B cell (primary cell): ENCODE measurements at regions not wholly inside any gene's neighbourhood (a gene's known extent, or its start where the extent isn't known, plus 50 kb on each side); places are given as distances from the start of the nearest gene placed in this dataset.

Experiments used
- ATAC-seq: fragments of 200-7000 bp; cut with Tn5 transposase; one replicate; pipeline ENCODE4 v1.10.0; 2021; ENCODE audit warnings: low read depth, mild to moderate bottlenecking, moderate number of reproducible peaks, moderate library complexity
- CTCF ChIA-PET: fragments of 350-600 bp; sonication (Branson Sonifier 250); formaldehyde crosslinking; loops from one replicate; lab custom pipeline; 2021; ENCODE audit warnings: antibody characterized with exemption, inconsistent platforms; lab: Charles Lee
- POLR2A ChIA-PET: fragments of 350-600 bp; sonication (Branson Sonifier 250); formaldehyde crosslinking; loops from one replicate; lab custom pipeline; 2021; ENCODE audit warnings: antibody characterized with exemption; lab: Charles Lee
- DNase-seq: peaks from one replicate; pipeline ENCODE4 v3.0.0; 2013
- H2AFZ ChIP-seq: 2 replicates; pipeline ENCODE4 v1.6.1; 2012; ENCODE audit warnings: mild to moderate bottlenecking, low read depth, low read length; ENCODE audit not compliant: insufficient read depth, poor library complexity, severe bottlenecking
- H3K27ac ChIP-seq, 2 donors: 1 replicate in 1 of 2; 2 replicates in 1 of 2; pipeline ENCODE4 v1.5.1; 2012 to 2013; ENCODE audit warnings: low read length in 2 of 2, mild to moderate bottlenecking in 2 of 2, moderate library complexity in 1 of 2
- H3K27me3 ChIP-seq, 4 experiments: fragments of 200-600 bp in 1 of 4; sonication (generic) in 1 of 4; replicated peaks in 1 of 4; 1 replicate in 2 of 4; 2 replicates in 2 of 4; pipeline versions ENCODE4 v1.6.1 to v1.7.0; 2013 to 2016; ENCODE audit warnings: low read length in 3 of 4, mild to moderate bottlenecking in 2 of 4, mixed read lengths in 1 of 4, moderate library complexity in 1 of 4; ENCODE audit not compliant: insufficient read depth in 4 of 4, control insufficient read depth in 3 of 4; ENCODE audit errors: control extremely low read depth in 1 of 4
- H3K36me3 ChIP-seq, 2 experiments: replicated peaks in 1 of 2; 1 replicate in 1 of 2; 2 replicates in 1 of 2; pipeline versions ENCODE4 v1.6.1 to v1.7.1; 2013; ENCODE audit warnings: low read length in 1 of 2; ENCODE audit not compliant: insufficient read depth in 2 of 2, control insufficient read depth in 1 of 2; ENCODE audit errors: control extremely low read depth in 1 of 2, extremely low read depth in 1 of 2
- H3K4me1 ChIP-seq, 2 donors: fragments of 200-600 bp in 1 of 2; sonication (generic) in 1 of 2; 1 replicate in 1 of 2; 2 replicates in 1 of 2; pipeline versions ENCODE4 v1.5.1 to v1.6.1; 2013 to 2017; ENCODE audit warnings: low read length in 2 of 2; ENCODE audit not compliant: control insufficient read depth in 2 of 2, insufficient read depth in 2 of 2
- H3K4me2 ChIP-seq: replicated peaks from 2 replicates; pipeline ENCODE3; 2012; ENCODE audit warnings: mild to moderate bottlenecking, low read depth, low read length; ENCODE audit not compliant: poor library complexity, severe bottlenecking
- H3K4me3 ChIP-seq, 5 experiments: fragments of 200-600 bp in 1 of 5; sonication (generic) in 1 of 5; 1 replicate in 3 of 5; 2 replicates in 2 of 5; pipeline versions ENCODE4 v1.5.1 to v1.7.0; 2011 to 2016; ENCODE audit warnings: low read length in 4 of 5, mild to moderate bottlenecking in 4 of 5, low read depth in 2 of 5, control low read depth in 1 of 5, moderate library complexity in 1 of 5; ENCODE audit not compliant: insufficient read depth in 1 of 5; ENCODE audit errors: control extremely low read depth in 1 of 5, extremely low read depth in 1 of 5
- H3K79me2 ChIP-seq: fragments of 200-600 bp; sonication (generic); one replicate; pipeline ENCODE4 v1.6.0; 2016; ENCODE audit warnings: low read length; ENCODE audit not compliant: control insufficient read depth, insufficient read depth
- H3K9ac ChIP-seq: fragments of 200-600 bp; sonication (generic); 2 replicates; pipeline ENCODE4 v1.6.1; 2017; ENCODE audit warnings: mild to moderate bottlenecking, low read length, moderate library complexity
- H3K9me3 ChIP-seq, 3 donors: one replicate each; pipeline versions ENCODE4 v1.6.1 to v1.7.1; 2013; ENCODE audit warnings: low read length in 2 of 3; ENCODE audit not compliant: control insufficient read depth in 2 of 3, insufficient read depth in 1 of 3; ENCODE audit errors: control extremely low read depth in 1 of 3
- H4K20me1 ChIP-seq: 2 replicates; pipeline ENCODE4 v1.6.0; 2012; ENCODE audit warnings: mild to moderate bottlenecking, low read length; ENCODE audit not compliant: insufficient read depth, control insufficient read depth, poor library complexity, severe bottlenecking
- H3K27ac Mint-ChIP-seq: one replicate; pipeline ENCODE4 v1.8.0; 2021; ENCODE audit warnings: mixed read lengths
- H3K27me3 Mint-ChIP-seq: one replicate; pipeline ENCODE4 v1.8.0; 2021; ENCODE audit warnings: mixed read lengths
- H3K4me1 Mint-ChIP-seq: one replicate; pipeline ENCODE4 v1.8.0; 2021; ENCODE audit warnings: mixed read lengths
- H3K4me3 Mint-ChIP-seq: one replicate; pipeline ENCODE4 v1.8.0; 2021; ENCODE audit warnings: mixed read lengths
- H3K9me3 Mint-ChIP-seq: one replicate; pipeline ENCODE4 v1.8.0; 2022; ENCODE audit warnings: mixed read lengths; ENCODE audit not compliant: insufficient read depth
- EZH2 ChIP-seq: IDR thresholded peaks from 2 replicates; pipeline ENCODE4 v1.6.1; 2012; ENCODE audit warnings: borderline replicate concordance, low read depth, mild to moderate bottlenecking, moderate library complexity, low read length; ENCODE audit not compliant: insufficient read depth, poor library complexity, severe bottlenecking
- WGBS: methylation state at CpG from one replicate; pipeline ENCODE4 v1.1.5; 2013; ENCODE audit warnings: missing lambda C conversion rate; ENCODE audit not compliant: insufficient coverage; 5-methylcytosine and 5-hydroxymethylcytosine counted together
- intact Hi-C: fragments of 100-400 bp; cut with micrococcal nuclease; formaldehyde crosslinking; loops from one replicate; pipeline ENCODE4 v1.10.0; 2022
- TF ChIP-seq, protein P1 (sequence below): fragments of 200-600 bp; IDR thresholded peaks from one replicate; pipeline ENCODE4 v1.8.0; 2022; ENCODE audit warnings: antibody characterized with exemption, mild to moderate bottlenecking

DNA sequence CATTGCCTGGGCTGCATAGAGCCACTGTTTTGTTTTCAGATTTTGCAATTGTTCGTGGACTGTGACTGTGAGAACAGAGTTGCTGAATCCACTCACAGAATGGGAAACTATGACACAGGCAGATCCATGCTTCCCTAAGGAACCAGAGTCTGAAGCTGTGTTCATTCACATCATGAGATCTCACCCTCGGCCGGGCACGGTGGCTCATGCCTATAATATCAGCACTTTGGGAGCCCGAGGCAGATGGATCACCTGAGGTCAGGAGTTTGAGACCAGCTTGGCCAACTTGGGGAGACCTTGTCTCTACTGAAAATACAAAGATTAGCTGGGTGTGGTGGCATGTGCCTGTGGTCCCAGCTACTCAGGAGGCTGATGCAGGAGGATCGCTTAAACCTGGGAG is 139.2 kb upstream of the SALL4 start:
- no peak for ATAC-seq
- H3K9me3 ChIP-seq = no peaks in the 10 kb centered on the region
- WGBS = 91% methylated on average over 4 of the region's 6 CpGs
- no peaks in the 10 kb centered on the region for H4K20me1 ChIP-seq
- ChIA-PET CTCF (no interaction called here), POLR2A (no interaction called here)
- no peak overlapping the region for H3K4me3 Mint-ChIP-seq
- H3K4me2 ChIP-seq = no peak overlapping the region
- no peak for DNase-seq
- no peak overlapping the region for H3K27ac Mint-ChIP-seq
- H3K4me3 ChIP-seq = no peak overlapping the region
- H2AFZ ChIP-seq = no peak overlapping the region
- TF ChIP-seq, protein P1, sequence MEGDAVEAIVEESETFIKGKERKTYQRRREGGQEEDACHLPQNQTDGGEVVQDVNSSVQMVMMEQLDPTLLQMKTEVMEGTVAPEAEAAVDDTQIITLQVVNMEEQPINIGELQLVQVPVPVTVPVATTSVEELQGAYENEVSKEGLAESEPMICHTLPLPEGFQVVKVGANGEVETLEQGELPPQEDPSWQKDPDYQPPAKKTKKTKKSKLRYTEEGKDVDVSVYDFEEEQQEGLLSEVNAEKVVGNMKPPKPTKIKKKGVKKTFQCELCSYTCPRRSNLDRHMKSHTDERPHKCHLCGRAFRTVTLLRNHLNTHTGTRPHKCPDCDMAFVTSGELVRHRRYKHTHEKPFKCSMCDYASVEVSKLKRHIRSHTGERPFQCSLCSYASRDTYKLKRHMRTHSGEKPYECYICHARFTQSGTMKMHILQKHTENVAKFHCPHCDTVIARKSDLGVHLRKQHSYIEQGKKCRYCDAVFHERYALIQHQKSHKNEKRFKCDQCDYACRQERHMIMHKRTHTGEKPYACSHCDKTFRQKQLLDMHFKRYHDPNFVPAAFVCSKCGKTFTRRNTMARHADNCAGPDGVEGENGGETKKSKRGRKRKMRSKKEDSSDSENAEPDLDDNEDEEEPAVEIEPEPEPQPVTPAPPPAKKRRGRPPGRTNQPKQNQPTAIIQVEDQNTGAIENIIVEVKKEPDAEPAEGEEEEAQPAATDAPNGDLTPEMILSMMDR = no peak
- no peak for TF ChIP-seq EZH2
- intact Hi-C loops = no loop called here
- H3K27me3 ChIP-seq = no peaks in the 10 kb centered on the region
- H3K79me2 ChIP-seq = no peaks in the 10 kb centered on the region
- H3K27ac ChIP-seq = no peak overlapping the region
- H3K4me1 ChIP-seq = no peaks in the 10 kb centered on the region
- H3K4me1 Mint-ChIP-seq = no peaks in the 10 kb centered on the region
- no peaks in the 10 kb centered on the region for H3K36me3 ChIP-seq
- H3K27me3 Mint-ChIP-seq = peaks cover 5% of the 10 kb centered on the region
- H3K9ac ChIP-seq = no peak overlapping the region
- H3K9me3 Mint-ChIP-seq = no peaks in the 10 kb centered on the region

DNA sequence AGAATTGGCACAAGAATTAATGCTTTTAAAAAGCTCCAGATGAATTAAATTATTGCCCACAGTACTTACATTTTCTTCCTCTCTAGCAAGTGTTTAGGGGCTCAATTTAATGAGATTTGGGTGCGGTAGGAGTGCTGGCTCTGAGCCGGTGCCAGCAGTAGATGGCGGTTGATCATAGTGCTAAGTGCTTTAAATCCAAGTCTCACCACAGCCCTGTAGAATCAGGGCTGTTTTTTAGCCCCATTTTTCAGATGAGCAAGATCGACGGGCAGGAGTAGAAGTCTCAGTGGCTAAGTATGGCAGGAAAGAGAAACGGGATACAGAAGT is 136.9 kb upstream of the SALL4 start:
- H3K79me2 ChIP-seq = no peaks in the 10 kb centered on the region
- no peaks in the 10 kb centered on the region for H3K36me3 ChIP-seq
- no peak overlapping the region for H3K4me2 ChIP-seq
- H3K4me3 ChIP-seq = no peak overlapping the region
- no peak overlapping the region for H3K27ac ChIP-seq
- no peaks in the 10 kb centered on the region for H4K20me1 ChIP-seq
- Mint-ChIP-seq H3K27ac (no peak overlapping the region), H3K9me3 (no peaks in the 10 kb centered on the region), H3K4me3 (no peak overlapping the region), H3K4me1 (no peaks in the 10 kb centered on the region), H3K27me3 (peaks cover 5% of the 10 kb centered on the region)
- H2AFZ ChIP-seq = no peak overlapping the region
- ChIA-PET POLR2A (no interaction called here), CTCF (no interaction called here)
- WGBS = 95% methylated on average over 3 of the region's 6 CpGs
- H3K9ac ChIP-seq = no peak overlapping the region
- no peaks in the 10 kb centered on the region for H3K9me3 ChIP-seq
- intact Hi-C loops = no loop called here
- H3K27me3 ChIP-seq = no peaks in the 10 kb centered on the region
- DNase-seq (no peak), ATAC-seq (no peak)
- no peaks in the 10 kb centered on the region for H3K4me1 ChIP-seq
- TF ChIP-seq, protein P1 = no peak
- TF ChIP-seq EZH2 = no peak
